Transverse colon (tissue), 4 donors: ENCODE measurements at regions not wholly inside any gene's neighbourhood (a gene's known extent, or its start where the extent isn't known, plus 50 kb on each side); places are given as distances from the start of the nearest gene placed in this dataset.

Source experiments
- EP300 ChIP-seq: sonication (generic); formaldehyde crosslinking; IDR thresholded peaks from one replicate; pipeline ENCODE4 v1.6.1; 2017; ENCODE audit warnings: antibody characterized with exemption, low read depth
- POLR2A ChIP-seq: fragments of 450-650 bp; IDR thresholded peaks from one replicate; pipeline ENCODE4 v1.6.1; 2016; ENCODE audit warnings: antibody characterized with exemption, mild to moderate bottlenecking, moderate library complexity
- POLR2AphosphoS5 ChIP-seq, 3 donors: sonication (generic); formaldehyde crosslinking; IDR thresholded peaks; one replicate each; pipeline ENCODE4 v1.6.1; 2016; ENCODE audit warnings: antibody characterized with exemption in 3 of 3
- TF ChIP-seq, protein P1 (sequence below), 5 experiments: fragments of 200-600 bp in 3 of 5; fragments of 450-650 bp in 2 of 5; sonication (generic) in 3 of 5; IDR thresholded peaks; 1 replicate in 2 of 5; 2 replicates in 3 of 5; pipeline ENCODE4 v1.5.1; 2016 to 2017; ENCODE audit warnings: antibody characterized with exemption in 5 of 5, inconsistent platforms in 3 of 5, mild to moderate bottlenecking in 2 of 5, moderate library complexity in 1 of 5

DNA sequence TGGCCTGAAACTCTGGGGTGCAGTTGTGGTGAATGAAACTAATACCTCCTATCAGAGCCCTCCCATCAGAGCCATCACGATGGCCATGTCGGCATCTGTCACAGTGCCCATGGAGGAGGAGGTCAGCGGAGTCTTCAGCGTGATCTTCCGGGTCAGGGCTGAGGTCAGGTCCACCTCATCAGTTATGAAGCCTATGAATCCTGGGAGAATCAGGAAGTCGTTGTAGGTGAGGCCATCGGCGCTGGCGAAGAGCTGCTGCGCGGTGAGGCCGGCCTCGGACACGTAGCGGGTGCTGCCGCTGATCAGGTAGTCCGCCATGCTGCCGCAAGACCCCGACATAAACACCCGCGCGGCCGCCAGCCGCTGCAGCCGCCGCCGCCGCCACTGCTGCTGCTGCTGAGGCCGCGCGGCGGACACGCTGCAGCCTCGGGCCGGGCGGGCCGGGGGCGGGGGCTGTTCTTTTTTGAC, 376.7 kb upstream of the MAOA start:
- no peak for TF ChIP-seq POLR2A
- TF ChIP-seq, protein P1, sequence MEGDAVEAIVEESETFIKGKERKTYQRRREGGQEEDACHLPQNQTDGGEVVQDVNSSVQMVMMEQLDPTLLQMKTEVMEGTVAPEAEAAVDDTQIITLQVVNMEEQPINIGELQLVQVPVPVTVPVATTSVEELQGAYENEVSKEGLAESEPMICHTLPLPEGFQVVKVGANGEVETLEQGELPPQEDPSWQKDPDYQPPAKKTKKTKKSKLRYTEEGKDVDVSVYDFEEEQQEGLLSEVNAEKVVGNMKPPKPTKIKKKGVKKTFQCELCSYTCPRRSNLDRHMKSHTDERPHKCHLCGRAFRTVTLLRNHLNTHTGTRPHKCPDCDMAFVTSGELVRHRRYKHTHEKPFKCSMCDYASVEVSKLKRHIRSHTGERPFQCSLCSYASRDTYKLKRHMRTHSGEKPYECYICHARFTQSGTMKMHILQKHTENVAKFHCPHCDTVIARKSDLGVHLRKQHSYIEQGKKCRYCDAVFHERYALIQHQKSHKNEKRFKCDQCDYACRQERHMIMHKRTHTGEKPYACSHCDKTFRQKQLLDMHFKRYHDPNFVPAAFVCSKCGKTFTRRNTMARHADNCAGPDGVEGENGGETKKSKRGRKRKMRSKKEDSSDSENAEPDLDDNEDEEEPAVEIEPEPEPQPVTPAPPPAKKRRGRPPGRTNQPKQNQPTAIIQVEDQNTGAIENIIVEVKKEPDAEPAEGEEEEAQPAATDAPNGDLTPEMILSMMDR (IDR thresholded peaks at IDR 0.05): no peak
- no peak for TF ChIP-seq POLR2AphosphoS5 (IDR thresholded peaks at IDR 0.05)
- no peak for TF ChIP-seq EP300
